ENCODE measurements at regions not wholly inside any gene's neighbourhood (a gene's known extent, or its start where the extent isn't known, plus 50 kb on each side); places are given as distances from the start of the nearest gene placed in this dataset.
"Not testable (repeated sequence)": the region's sequence is repeated elsewhere in the genome, so short reads cannot be mapped to it uniquely, and the experiment has no call there.

DNA sequence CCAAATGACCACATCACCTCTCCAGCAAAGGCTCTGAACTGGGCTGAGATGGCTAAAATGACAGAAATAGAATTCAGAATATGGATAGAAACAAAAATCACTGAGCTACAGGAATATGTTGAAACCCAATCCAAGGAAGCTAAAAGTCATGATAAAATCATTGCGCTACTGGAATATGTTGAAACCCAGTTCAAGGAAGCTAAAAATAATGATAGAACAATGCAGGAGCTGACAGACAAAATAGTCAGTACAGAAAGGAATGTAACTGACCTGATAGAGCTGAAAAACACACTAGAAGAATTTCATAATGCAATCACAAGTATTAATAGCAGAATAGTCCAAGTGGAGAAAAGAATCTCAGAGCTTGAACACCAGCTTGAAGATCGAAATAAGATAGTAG lies 394.9 kb upstream of the GRAMD2B start:
- DNase-seq (ENCODE audit: low read depth, low spot score) = no peak
- ChIA-PET POLR2A (no interaction called here), CTCF (no interaction called here)
- H3K4me3 ChIP-seq (ENCODE audit: low read depth, low read length) = no peak overlapping the region
- TF ChIP-seq, protein P1, sequence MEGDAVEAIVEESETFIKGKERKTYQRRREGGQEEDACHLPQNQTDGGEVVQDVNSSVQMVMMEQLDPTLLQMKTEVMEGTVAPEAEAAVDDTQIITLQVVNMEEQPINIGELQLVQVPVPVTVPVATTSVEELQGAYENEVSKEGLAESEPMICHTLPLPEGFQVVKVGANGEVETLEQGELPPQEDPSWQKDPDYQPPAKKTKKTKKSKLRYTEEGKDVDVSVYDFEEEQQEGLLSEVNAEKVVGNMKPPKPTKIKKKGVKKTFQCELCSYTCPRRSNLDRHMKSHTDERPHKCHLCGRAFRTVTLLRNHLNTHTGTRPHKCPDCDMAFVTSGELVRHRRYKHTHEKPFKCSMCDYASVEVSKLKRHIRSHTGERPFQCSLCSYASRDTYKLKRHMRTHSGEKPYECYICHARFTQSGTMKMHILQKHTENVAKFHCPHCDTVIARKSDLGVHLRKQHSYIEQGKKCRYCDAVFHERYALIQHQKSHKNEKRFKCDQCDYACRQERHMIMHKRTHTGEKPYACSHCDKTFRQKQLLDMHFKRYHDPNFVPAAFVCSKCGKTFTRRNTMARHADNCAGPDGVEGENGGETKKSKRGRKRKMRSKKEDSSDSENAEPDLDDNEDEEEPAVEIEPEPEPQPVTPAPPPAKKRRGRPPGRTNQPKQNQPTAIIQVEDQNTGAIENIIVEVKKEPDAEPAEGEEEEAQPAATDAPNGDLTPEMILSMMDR (IDR thresholded peaks at IDR 0.05; ENCODE audit: insufficient read depth, low read length, missing control alignments) = no peak

DNA sequence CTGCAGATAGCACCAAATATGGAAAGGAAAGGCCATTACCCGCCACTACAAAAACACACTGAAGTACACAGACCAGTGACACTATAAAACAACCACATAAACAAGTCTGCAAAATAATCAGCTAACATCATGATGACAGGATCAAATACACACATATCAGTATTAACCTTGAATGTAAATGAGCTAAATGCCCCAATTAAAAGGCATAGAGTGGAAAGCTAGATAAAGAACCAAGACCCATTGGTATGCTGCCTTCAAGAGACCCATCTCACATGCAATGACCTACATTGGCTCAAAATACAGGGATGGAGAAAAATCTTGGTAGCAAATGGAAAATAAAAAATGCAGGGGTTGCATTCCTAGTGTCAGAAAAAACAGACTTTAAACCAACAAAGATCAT lies 393.9 kb upstream of the GRAMD2B start:
- DNase-seq (ENCODE audit: low read depth, low spot score); CTCF ChIA-PET; H3K4me3 ChIP-seq (ENCODE audit: low read depth, low read length); POLR2A ChIA-PET: not testable (repeated sequence)

DNA sequence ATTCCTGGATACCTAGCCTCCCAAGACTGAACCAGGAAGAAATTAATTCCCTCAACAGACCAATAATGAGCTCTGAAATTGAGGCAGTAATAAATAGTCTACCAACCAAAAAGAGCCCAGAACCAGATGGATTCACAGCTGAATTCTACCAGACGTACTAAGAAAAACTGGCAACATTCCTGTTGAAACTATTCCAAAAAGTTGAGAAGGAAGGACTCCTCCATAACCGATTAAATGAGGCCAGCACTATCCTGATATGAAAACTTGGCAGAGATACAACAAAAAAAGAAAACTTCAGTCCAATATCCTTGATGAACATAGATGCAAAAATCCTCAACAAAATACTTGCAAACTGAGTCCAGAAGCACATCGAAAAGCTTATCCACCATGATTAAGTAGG lies 392.5 kb upstream of the GRAMD2B start:
- CTCF ChIA-PET = no interaction called here
- POLR2A ChIA-PET = no interaction called here
- TF ChIP-seq, protein P1 (IDR thresholded peaks at IDR 0.05; ENCODE audit: insufficient read depth, low read length, missing control alignments) = no peak
- no peak overlapping the region for H3K4me3 ChIP-seq (ENCODE audit: low read depth, low read length)
- no peak for DNase-seq (ENCODE audit: low read depth, low spot score)

DNA sequence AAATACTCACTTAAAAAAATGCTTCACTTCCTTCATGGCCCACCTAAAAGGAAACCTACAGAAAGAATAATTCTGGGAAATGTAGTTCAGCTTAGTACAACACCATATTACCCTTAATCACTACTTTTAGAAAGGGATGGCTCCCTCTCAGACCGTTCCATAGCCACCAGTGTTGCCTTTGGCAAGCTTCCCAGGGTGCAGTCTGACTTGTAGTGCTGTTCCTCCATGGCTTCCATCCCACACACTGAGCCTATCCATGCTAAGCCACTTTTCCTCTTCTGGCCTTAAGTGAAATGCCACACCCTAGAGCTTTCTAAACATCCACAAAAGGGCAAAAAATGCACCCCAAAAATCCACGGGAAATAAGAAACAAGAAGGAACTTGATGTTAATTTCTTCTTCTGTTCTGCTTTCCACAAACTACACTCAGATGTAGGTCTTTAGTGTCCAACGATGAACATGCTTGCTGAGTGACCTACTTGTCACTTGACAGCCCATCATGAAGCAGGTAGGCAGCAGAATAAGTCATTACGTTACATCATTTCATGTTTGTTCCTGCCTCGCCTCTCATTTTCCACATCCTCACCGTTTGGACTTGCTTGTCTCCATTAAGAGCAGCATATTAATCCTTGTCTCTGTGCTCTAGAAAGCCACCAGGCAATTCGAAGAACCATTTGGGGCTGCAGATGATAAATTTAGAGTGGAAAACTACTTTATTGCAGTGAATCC lies 391.1 kb upstream of the GRAMD2B start:
- DNase-seq (ENCODE audit: low read depth, low spot score) = no peak
- TF ChIP-seq, protein P1 (IDR thresholded peaks at IDR 0.05; ENCODE audit: insufficient read depth, low read length, missing control alignments) = no peak
- H3K4me3 ChIP-seq (ENCODE audit: low read depth, low read length) = no peak overlapping the region
- CTCF ChIA-PET = no interaction called here
- POLR2A ChIA-PET = no interaction called here

DNA sequence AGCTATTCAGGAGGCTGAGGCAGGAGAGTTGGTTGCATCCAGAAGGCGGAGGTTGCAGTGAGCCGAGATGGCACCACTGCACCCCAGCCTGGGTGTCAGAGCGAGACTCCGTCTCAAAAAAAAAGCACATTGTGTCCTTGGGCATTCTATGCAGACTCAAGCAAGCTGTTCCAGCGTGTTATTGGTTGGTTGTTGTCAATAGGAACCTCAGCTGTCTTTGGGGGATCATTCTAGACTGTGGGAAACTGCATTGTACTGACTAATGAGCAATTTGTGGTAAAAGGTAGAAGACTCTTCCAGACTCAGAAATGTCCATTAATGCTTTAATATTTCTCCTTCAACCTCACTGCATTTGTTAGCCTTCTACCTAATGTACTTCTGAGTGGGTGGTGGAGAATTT lies 379.5 kb upstream of the GRAMD2B start:
- no peak overlapping the region for H3K4me3 ChIP-seq (ENCODE audit: low read depth, low read length)
- ChIA-PET POLR2A (interaction anchor here (0.6 kb wide), 1 partner anchor 22 kb away, joined by 3 read pairs; no protein-coding TSS in a partner anchor), CTCF (no interaction called here)

DNA sequence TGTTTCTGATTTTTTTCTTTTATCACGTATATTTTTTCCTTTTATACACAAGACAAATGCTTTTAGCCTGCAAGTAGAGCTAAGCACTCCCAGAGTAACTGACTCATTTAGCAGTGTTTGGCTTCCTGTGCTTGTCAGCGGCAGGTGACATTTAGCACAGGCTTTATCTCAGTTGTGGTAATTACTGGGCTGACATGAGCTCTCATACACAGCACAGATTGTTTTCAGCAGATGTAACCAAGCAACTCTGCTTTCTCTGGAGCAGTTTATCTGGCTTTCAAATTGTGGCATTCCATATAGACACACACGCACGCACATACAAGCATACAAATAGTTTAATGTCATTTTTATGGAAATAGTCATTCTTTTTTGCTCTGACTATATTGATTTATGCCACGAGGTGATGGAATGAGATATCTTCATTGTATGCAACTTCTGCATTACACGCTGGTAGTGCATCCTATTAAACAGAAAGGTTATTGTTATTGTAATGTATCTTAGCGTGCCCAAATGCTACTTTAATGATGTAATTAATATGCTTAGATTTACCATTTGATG lies 379.0 kb upstream of the GRAMD2B start:
- DNase-seq (ENCODE audit: low read depth, low spot score) = peak; percentile 24
- CTCF ChIA-PET = no interaction called here

More for the DNA sequence above, 379.5 kb upstream of the GRAMD2B start:
- DNase-seq (ENCODE audit: low read depth, low spot score) = no peak
- TF ChIP-seq, protein P1 (IDR thresholded peaks at IDR 0.05; ENCODE audit: insufficient read depth, low read length, missing control alignments) = no peak

More for the DNA sequence above, 379.0 kb upstream of the GRAMD2B start:
- TF ChIP-seq, protein P1 (IDR thresholded peaks at IDR 0.05; ENCODE audit: insufficient read depth, low read length, missing control alignments) = no peak
- H3K4me3 ChIP-seq (ENCODE audit: low read depth, low read length) = no peak overlapping the region
- POLR2A ChIA-PET = no interaction called here
